ENCODE measurements at regions not wholly inside any gene's neighbourhood (a gene's known extent, or its start where the extent isn't known, plus 50 kb on each side); places are given as distances from the start of the nearest gene placed in this dataset.
"Not testable (repeated sequence)": the region's sequence is repeated elsewhere in the genome, so short reads cannot be mapped to it uniquely, and the experiment has no call there.

GRCh38 chr7:82701949-82702348 lies 258.4 kb upstream of the CACNA2D1 start:
- no peak for DNase-seq

GRCh38 chr7:82700741-82701140 lies 257.2 kb upstream of the CACNA2D1 start:
- peak; percentile 38 for DNase-seq

- DNase-seq, result no peak
Measured at GRCh38 chr7:82699773-82700186, 256.2 kb upstream of the CACNA2D1 start.

- no peak for DNase-seq
Measured at GRCh38 chr7:82697897-82698296, 254.3 kb upstream of the CACNA2D1 start.

GRCh38 chr7:82696631-82697030 lies 253.1 kb upstream of the CACNA2D1 start:
- no peak for DNase-seq

- DNase-seq, result no peak
Measured at GRCh38 chr7:82694022-82694421, 250.4 kb upstream of the CACNA2D1 start.

- DNase-seq, result peak; percentile 28
Measured at GRCh38 chr7:82690929-82691328, 247.4 kb upstream of the CACNA2D1 start.

GRCh38 chr7:82685214-82685613 lies 241.6 kb upstream of the CACNA2D1 start:
- DNase-seq, result no peak

GRCh38 chr7:82678716-82679115 lies 235.1 kb upstream of the CACNA2D1 start:
- no peak for DNase-seq

GRCh38 chr7:82678259-82678658 lies 234.7 kb upstream of the CACNA2D1 start:
- DNase-seq, result no peak

- DNase-seq, result no peak
Measured at GRCh38 chr7:82677493-82677892, 233.9 kb upstream of the CACNA2D1 start.

GRCh38 chr7:82676777-82677463 lies 233.3 kb upstream of the CACNA2D1 start:
- DNase-seq, result no peak

- no peak for DNase-seq
Measured at GRCh38 chr7:82675396-82675795, 231.8 kb upstream of the CACNA2D1 start.

GRCh38 chr7:82674268-82674667 lies 230.7 kb upstream of the CACNA2D1 start:
- no peak for DNase-seq

GRCh38 chr7:82672078-82672477 lies 228.5 kb upstream of the CACNA2D1 start:
- DNase-seq, result no peak

- DNase-seq, result no peak
Measured at GRCh38 chr7:82669141-82669540, 225.6 kb upstream of the CACNA2D1 start.

- DNase-seq, result no peak
Measured at GRCh38 chr7:82668676-82669075, 225.1 kb upstream of the CACNA2D1 start.

GRCh38 chr7:82665966-82666507 lies 222.5 kb upstream of the CACNA2D1 start:
- DNase-seq, result no peak

- no peak for DNase-seq
Measured at GRCh38 chr7:82655965-82656364, 212.4 kb upstream of the CACNA2D1 start.

GRCh38 chr7:82650095-82650494 lies 206.5 kb upstream of the CACNA2D1 start:
- not testable (repeated sequence) for DNase-seq

GRCh38 chr7:82633592-82633991 lies 190.0 kb upstream of the CACNA2D1 start:
- no peak for DNase-seq

GRCh38 chr7:82631998-82632397 lies 188.4 kb upstream of the CACNA2D1 start:
- DNase-seq, result no peak

- no peak for DNase-seq
Measured at GRCh38 chr7:82629583-82629982, 186.0 kb upstream of the CACNA2D1 start.

- no peak for DNase-seq
Measured at GRCh38 chr7:82625377-82625776, 181.8 kb upstream of the CACNA2D1 start.

- no peak for DNase-seq
Measured at GRCh38 chr7:82624965-82625364, 181.4 kb upstream of the CACNA2D1 start.
